Esophagus squamous epithelium (tissue), 4 donors: ENCODE measurements at regions not wholly inside any gene's neighbourhood (a gene's known extent, or its start where the extent isn't known, plus 50 kb on each side); places are given as distances from the start of the nearest gene placed in this dataset.

Experiments
- CTCF ChIP-seq, 6 experiments: fragments of 450-650 bp in 4 of 6; fragments of 200-600 bp in 2 of 6; sonication (generic) in 2 of 6; IDR thresholded peaks; one replicate each; pipeline ENCODE4 v1.5.1; 2016 to 2019; ENCODE audit warnings: antibody characterized with exemption in 6 of 6, mild to moderate bottlenecking in 4 of 6, moderate library complexity in 4 of 6
- POLR2A ChIP-seq, 4 donors: fragments of 450-650 bp; IDR thresholded peaks; one replicate each; pipeline ENCODE4 v1.6.1; 2017; ENCODE audit warnings: antibody characterized with exemption in 4 of 4, mild to moderate bottlenecking in 4 of 4, moderate library complexity in 3 of 4

GRCh38 chr17:70344386-70345060 lies 175.2 kb downstream of the KCNJ2 start:
- TF ChIP-seq POLR2A (IDR thresholded peaks at IDR 0.05) (no peak), CTCF (IDR thresholded peaks at IDR 0.05) (no peak)
